Tibial artery (tissue), 4 donors: ENCODE measurements at regions not wholly inside any gene's neighbourhood (a gene's known extent, or its start where the extent isn't known, plus 50 kb on each side); places are given as distances from the start of the nearest gene placed in this dataset.

ENCODE experiments used
- DNase-seq, 2 donors: peaks; one replicate each; pipeline ENCODE4 v3.0.0-alpha.2; 2019
- H3K27ac ChIP-seq, 2 donors: fragments of 200-600 bp; sonication (generic) in 1 of 2; 1 replicate in 1 of 2; 2 replicates in 1 of 2; pipeline ENCODE4 v1.5.1; 2018 to 2019; ENCODE audit warnings: mild to moderate bottlenecking in 1 of 2
- H3K27me3 ChIP-seq, 2 donors: fragments of 200-600 bp; sonication (generic) in 1 of 2; one replicate each; pipeline versions ENCODE4 v1.5.1 to v1.6.0; 2016 to 2019
- H3K36me3 ChIP-seq, 3 donors: fragments of 200-600 bp; sonication (generic) in 2 of 3; one replicate each; pipeline ENCODE4 v1.5.1; 2016 to 2019; ENCODE audit warnings: mild to moderate bottlenecking in 2 of 3
- H3K4me1 ChIP-seq, 4 donors: fragments of 200-600 bp; sonication (generic) in 2 of 4; 1 replicate in 3 of 4; 2 replicates in 1 of 4; pipeline ENCODE4 v1.5.1; 2016 to 2019
- H3K4me3 ChIP-seq, 2 donors: fragments of 200-600 bp; sonication (generic) in 1 of 2; 1 replicate in 1 of 2; 2 replicates in 1 of 2; pipeline ENCODE4 v1.5.1; 2018 to 2019; ENCODE audit warnings: mild to moderate bottlenecking in 2 of 2
- H3K9me3 ChIP-seq, 3 donors: fragments of 200-600 bp; sonication (generic) in 1 of 3; one replicate each; pipeline ENCODE4 v1.5.1; 2016 to 2019
- CTCF ChIP-seq, 2 experiments: fragments of 200-600 bp in 1 of 2; fragments of 450-650 bp in 1 of 2; IDR thresholded peaks; one replicate each; pipeline ENCODE4 v1.5.1; 2017 to 2019; ENCODE audit warnings: antibody characterized with exemption in 2 of 2, mild to moderate bottlenecking in 1 of 2, moderate library complexity in 1 of 2
- intact Hi-C: fragments of 100-400 bp; cut with DNase I; formaldehyde crosslinking; loops from one replicate; pipeline ENCODE4 v1.15.0; 2023; ENCODE audit warnings: low total_unique reads

GRCh38 chr4:97394653-97395052, 748.6 kb downstream of the STPG2 start:
- Histone ChIP-seq H3K9me3 (no peaks in the 10 kb centered on the region), H3K4me1 (no peaks in the 10 kb centered on the region), H3K36me3 (no peaks in the 10 kb centered on the region), H3K27ac (no peak overlapping the region), H3K4me3 (no peak overlapping the region), H3K27me3 (no peaks in the 10 kb centered on the region)
- TF ChIP-seq CTCF (IDR thresholded peaks at IDR 0.05), result no peak
- intact Hi-C loops, result no loop called here
- no peak for DNase-seq

- no peaks in the 10 kb centered on the region for H3K9me3 ChIP-seq
- H3K36me3 ChIP-seq, result no peaks in the 10 kb centered on the region
- H3K27me3 ChIP-seq, result no peaks in the 10 kb centered on the region
- intact Hi-C loops, result no loop called here
- no peak overlapping the region for H3K4me3 ChIP-seq
- H3K27ac ChIP-seq, result no peak overlapping the region
- no peak for DNase-seq
- no peak for TF ChIP-seq CTCF (IDR thresholded peaks at IDR 0.05)
- H3K4me1 ChIP-seq, result no peaks in the 10 kb centered on the region
These were observed 747.2 kb downstream of the STPG2 start for GRCh38 chr4:97396097-97396496.

GRCh38 chr4:97396605-97397004, 746.7 kb downstream of the STPG2 start:
- no peaks in the 10 kb centered on the region for H3K4me1 ChIP-seq
- no peak overlapping the region for H3K4me3 ChIP-seq
- H3K27me3 ChIP-seq, result no peaks in the 10 kb centered on the region
- H3K9me3 ChIP-seq, result no peaks in the 10 kb centered on the region
- no peak for TF ChIP-seq CTCF (IDR thresholded peaks at IDR 0.05)
- H3K27ac ChIP-seq, result no peak overlapping the region
- no peaks in the 10 kb centered on the region for H3K36me3 ChIP-seq
- DNase-seq, result no peak
- intact Hi-C loops, result no loop called here

GRCh38 chr4:97404876-97405523, 738.3 kb downstream of the STPG2 start:
- TF ChIP-seq CTCF (IDR thresholded peaks at IDR 0.05), result no peak
- no peaks in the 10 kb centered on the region for H3K27me3 ChIP-seq
- no peaks in the 10 kb centered on the region for H3K9me3 ChIP-seq
- intact Hi-C loops, result no loop called here
- no peak overlapping the region for H3K4me3 ChIP-seq
- DNase-seq, result no peak
- H3K4me1 ChIP-seq, result no peaks in the 10 kb centered on the region
- no peaks in the 10 kb centered on the region for H3K36me3 ChIP-seq
- H3K27ac ChIP-seq, result no peak overlapping the region

- no peaks in the 10 kb centered on the region for H3K27me3 ChIP-seq
- DNase-seq, result no peak
- H3K27ac ChIP-seq, result no peak overlapping the region
- intact Hi-C loops, result no loop called here
- H3K4me1 ChIP-seq, result no peaks in the 10 kb centered on the region
- H3K36me3 ChIP-seq, result no peaks in the 10 kb centered on the region
- no peak for TF ChIP-seq CTCF (IDR thresholded peaks at IDR 0.05)
- H3K4me3 ChIP-seq, result no peak overlapping the region
- H3K9me3 ChIP-seq, result no peaks in the 10 kb centered on the region
These were observed 731.9 kb downstream of the STPG2 start for GRCh38 chr4:97411356-97411755.

- H3K4me1 ChIP-seq, result no peaks in the 10 kb centered on the region
- DNase-seq, result no peak
- H3K27ac ChIP-seq, result no peak overlapping the region
- intact Hi-C loops, result no loop called here
- no peaks in the 10 kb centered on the region for H3K27me3 ChIP-seq
- no peaks in the 10 kb centered on the region for H3K36me3 ChIP-seq
- no peaks in the 10 kb centered on the region for H3K9me3 ChIP-seq
- no peak overlapping the region for H3K4me3 ChIP-seq
- TF ChIP-seq CTCF (IDR thresholded peaks at IDR 0.05), result no peak
These were observed 730.9 kb downstream of the STPG2 start for GRCh38 chr4:97412331-97412730.
